Upper lobe of left lung (tissue), 6 donors: ENCODE measurements at regions not wholly inside any gene's neighbourhood (a gene's known extent, or its start where the extent isn't known, plus 50 kb on each side); places are given as distances from the start of the nearest gene placed in this dataset.

Experiments used
- ATAC-seq, 2 donors: fragments of 200-7000 bp; cut with Tn5 transposase; one replicate each; pipeline ENCODE4 v1.9.1; 2022; ENCODE audit warnings: mild to moderate bottlenecking in 2 of 2, moderate library complexity in 2 of 2; ENCODE audit not compliant: low FRiP score in 2 of 2
- DNase-seq, 2 donors: peaks; one replicate each; pipeline ENCODE4 v3.0.0-alpha.2; 2019 to 2020
- H3K27ac ChIP-seq, 4 donors: fragments of 200-600 bp; sonication (generic); one replicate each; pipeline ENCODE4 v1.5.1; 2016 to 2019
- H3K27me3 ChIP-seq, 4 donors: fragments of 200-600 bp; sonication (generic); one replicate each; pipeline ENCODE4 v1.5.1; 2017 to 2019
- H3K36me3 ChIP-seq, 4 donors: fragments of 200-600 bp; sonication (generic); one replicate each; pipeline ENCODE4 v1.5.1; 2016 to 2019
- H3K4me1 ChIP-seq, 4 donors: fragments of 200-600 bp; sonication (generic); one replicate each; pipeline ENCODE4 v1.5.1; 2018 to 2019
- H3K4me3 ChIP-seq, 4 donors: fragments of 200-600 bp; sonication (generic); one replicate each; pipeline ENCODE4 v1.5.1; 2017 to 2019; ENCODE audit warnings: mild to moderate bottlenecking in 2 of 4, moderate library complexity in 1 of 4
- H3K9me3 ChIP-seq, 4 donors: fragments of 200-600 bp; sonication (generic); one replicate each; pipeline ENCODE4 v1.5.1; 2018 to 2019
- EP300 ChIP-seq, 4 donors: sonication (generic); formaldehyde crosslinking; IDR thresholded peaks; one replicate each; pipeline ENCODE4 v1.5.1; 2017; ENCODE audit warnings: antibody characterized with exemption in 4 of 4, control low read depth in 2 of 4
- POLR2A ChIP-seq, 4 donors: fragments of 450-650 bp; IDR thresholded peaks; one replicate each; pipeline ENCODE4 v1.5.1; 2016 to 2017; ENCODE audit warnings: antibody characterized with exemption in 4 of 4, mild to moderate bottlenecking in 2 of 4
- POLR2AphosphoS5 ChIP-seq, 2 donors: sonication (generic); formaldehyde crosslinking; IDR thresholded peaks; one replicate each; pipeline ENCODE4 v1.5.1; 2017; ENCODE audit warnings: antibody characterized with exemption in 2 of 2
- WGBS, 2 donors: methylation state at CpG; one replicate each; pipeline ENCODE4 v1.1.5; 2017 to 2018; 5-methylcytosine and 5-hydroxymethylcytosine counted together
- TF ChIP-seq, protein P1 (sequence below), 6 experiments: fragments of 450-650 bp in 4 of 6; fragments of 200-600 bp in 2 of 6; sonication (generic) in 2 of 6; IDR thresholded peaks; one replicate each; pipeline ENCODE4 v1.5.1; 2016 to 2019; ENCODE audit warnings: antibody characterized with exemption in 6 of 6
- donor health status: DM: no; HTN: no; CAD: no; lungs with moderate emphysema.
- donor health status: DM: no; HTN: yes; CAD: no; lungs with severe emphysema.

- TF ChIP-seq POLR2A (IDR thresholded peaks at IDR 0.05) (no peak), POLR2AphosphoS5 (IDR thresholded peaks at IDR 0.05) (no peak), EP300 (IDR thresholded peaks at IDR 0.05) (no peak)
- TF ChIP-seq, protein P1, sequence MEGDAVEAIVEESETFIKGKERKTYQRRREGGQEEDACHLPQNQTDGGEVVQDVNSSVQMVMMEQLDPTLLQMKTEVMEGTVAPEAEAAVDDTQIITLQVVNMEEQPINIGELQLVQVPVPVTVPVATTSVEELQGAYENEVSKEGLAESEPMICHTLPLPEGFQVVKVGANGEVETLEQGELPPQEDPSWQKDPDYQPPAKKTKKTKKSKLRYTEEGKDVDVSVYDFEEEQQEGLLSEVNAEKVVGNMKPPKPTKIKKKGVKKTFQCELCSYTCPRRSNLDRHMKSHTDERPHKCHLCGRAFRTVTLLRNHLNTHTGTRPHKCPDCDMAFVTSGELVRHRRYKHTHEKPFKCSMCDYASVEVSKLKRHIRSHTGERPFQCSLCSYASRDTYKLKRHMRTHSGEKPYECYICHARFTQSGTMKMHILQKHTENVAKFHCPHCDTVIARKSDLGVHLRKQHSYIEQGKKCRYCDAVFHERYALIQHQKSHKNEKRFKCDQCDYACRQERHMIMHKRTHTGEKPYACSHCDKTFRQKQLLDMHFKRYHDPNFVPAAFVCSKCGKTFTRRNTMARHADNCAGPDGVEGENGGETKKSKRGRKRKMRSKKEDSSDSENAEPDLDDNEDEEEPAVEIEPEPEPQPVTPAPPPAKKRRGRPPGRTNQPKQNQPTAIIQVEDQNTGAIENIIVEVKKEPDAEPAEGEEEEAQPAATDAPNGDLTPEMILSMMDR (IDR thresholded peaks at IDR 0.05) = no peak
- WGBS, 2 donors = 36 to 63% methylated on average over 2 of the region's 2 CpGs
- Histone ChIP-seq H3K4me1 (no peaks in the 10 kb centered on the region), H3K27me3 (no peaks in the 10 kb centered on the region), H3K9me3 (no peaks in the 10 kb centered on the region), H3K27ac (no peak overlapping the region), H3K4me3 (no peak overlapping the region), H3K36me3 (no peaks in the 10 kb centered on the region)
- no peak for DNase-seq
- ATAC-seq = no peak
These were observed 203.7 kb upstream of the SLC24A2 start for GRCh38 chr9:19992556-19992955.

DNA sequence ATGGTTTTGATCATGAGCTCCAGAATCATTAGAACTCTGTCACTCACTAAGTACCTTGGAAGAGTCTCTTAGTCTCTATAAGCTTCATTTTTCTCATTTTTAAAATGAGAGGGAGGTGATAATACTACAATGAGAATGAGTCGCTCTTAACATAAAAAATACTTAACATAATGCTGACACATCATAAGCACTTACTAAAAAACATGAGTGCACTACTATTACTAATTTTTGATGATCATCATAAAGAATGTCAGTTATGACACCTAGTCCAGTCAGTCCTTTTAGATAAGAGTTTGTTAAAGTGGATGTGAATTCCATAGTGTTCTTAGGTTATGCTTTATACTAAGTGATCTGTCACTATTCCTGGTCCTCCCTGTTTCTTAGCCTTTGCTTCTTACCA is 200.4 kb upstream of the SLC24A2 start:
- Histone ChIP-seq H3K4me1 (no peaks in the 10 kb centered on the region), H3K27ac (no peak overlapping the region), H3K36me3 (no peaks in the 10 kb centered on the region), H3K9me3 (no peaks in the 10 kb centered on the region), H3K4me3 (no peak overlapping the region), H3K27me3 (no peaks in the 10 kb centered on the region)
- DNase-seq (no peak), ATAC-seq (no peak)
- TF ChIP-seq POLR2AphosphoS5 (IDR thresholded peaks at IDR 0.05) (no peak), EP300 (IDR thresholded peaks at IDR 0.05) (no peak), POLR2A (IDR thresholded peaks at IDR 0.05) (no peak)
- TF ChIP-seq, protein P1 (IDR thresholded peaks at IDR 0.05) = no peak
- WGBS, 2 donors = 93 to 97% methylated on average over 1 of the region's 1 CpG

DNA sequence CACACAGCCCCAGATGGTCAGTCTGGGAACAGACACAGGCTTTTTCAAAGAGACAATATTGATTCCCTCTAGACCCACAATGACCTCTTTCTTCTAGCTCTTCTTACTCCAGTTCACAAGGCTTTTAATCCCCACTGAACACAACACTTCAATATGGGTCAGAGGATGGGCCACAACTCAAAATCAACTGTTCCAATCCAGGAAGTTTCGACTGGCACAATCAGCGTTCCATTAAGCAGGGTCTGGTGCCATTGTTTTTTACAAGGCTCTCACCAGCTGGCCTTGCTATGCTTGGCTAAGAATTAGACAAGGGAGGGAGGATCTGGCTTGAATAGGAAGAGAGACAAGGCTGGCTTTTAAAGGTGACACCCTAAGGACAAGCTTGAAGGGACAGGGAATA is 199.4 kb upstream of the SLC24A2 start:
- H3K4me1 ChIP-seq = no peaks in the 10 kb centered on the region
- no peaks in the 10 kb centered on the region for H3K36me3 ChIP-seq
- 73 to 78% methylated on average over 2 of the region's 2 CpGs for WGBS, 2 donors
- H3K4me3 ChIP-seq = no peak overlapping the region
- ATAC-seq (no peak), DNase-seq (no peak)
- no peak overlapping the region for H3K27ac ChIP-seq
- H3K27me3 ChIP-seq = no peaks in the 10 kb centered on the region
- H3K9me3 ChIP-seq = no peaks in the 10 kb centered on the region
- TF ChIP-seq, protein P1 (IDR thresholded peaks at IDR 0.05) = no peak
- TF ChIP-seq EP300 (IDR thresholded peaks at IDR 0.05) (no peak), POLR2A (IDR thresholded peaks at IDR 0.05) (no peak), POLR2AphosphoS5 (IDR thresholded peaks at IDR 0.05) (no peak)

DNA sequence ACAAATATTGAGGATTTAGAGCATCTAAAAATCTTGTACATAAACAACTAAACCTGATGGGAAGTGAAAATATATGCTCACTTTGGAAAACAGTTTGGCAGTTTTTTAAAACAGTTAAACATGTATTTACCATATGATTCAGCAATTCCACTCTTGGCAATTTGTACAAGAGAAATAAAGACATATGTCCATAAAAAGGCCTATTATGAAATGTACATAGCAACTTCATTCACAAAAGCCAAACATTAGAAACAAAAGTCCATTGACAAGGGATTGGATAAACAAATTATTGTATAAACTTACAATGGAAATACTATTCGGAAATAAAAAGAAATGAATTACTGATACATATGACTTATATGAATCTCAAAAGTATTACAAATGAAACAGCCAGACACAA is 196.2 kb upstream of the SLC24A2 start:
- TF ChIP-seq, protein P1 (IDR thresholded peaks at IDR 0.05) = no peak
- no peak for TF ChIP-seq POLR2AphosphoS5 (IDR thresholded peaks at IDR 0.05)
- no peak for TF ChIP-seq POLR2A (IDR thresholded peaks at IDR 0.05)
- TF ChIP-seq EP300 (IDR thresholded peaks at IDR 0.05) = no peak
- H3K4me1 ChIP-seq = no peaks in the 10 kb centered on the region
- no peaks in the 10 kb centered on the region for H3K27me3 ChIP-seq
- no peaks in the 10 kb centered on the region for H3K9me3 ChIP-seq
- no peak overlapping the region for H3K27ac ChIP-seq
- H3K36me3 ChIP-seq = no peaks in the 10 kb centered on the region
- no peak overlapping the region for H3K4me3 ChIP-seq
- ATAC-seq = no peak
- DNase-seq = no peak
- WGBS, 2 donors = 89 to 95% methylated on average over 1 of the region's 1 CpG

DNA sequence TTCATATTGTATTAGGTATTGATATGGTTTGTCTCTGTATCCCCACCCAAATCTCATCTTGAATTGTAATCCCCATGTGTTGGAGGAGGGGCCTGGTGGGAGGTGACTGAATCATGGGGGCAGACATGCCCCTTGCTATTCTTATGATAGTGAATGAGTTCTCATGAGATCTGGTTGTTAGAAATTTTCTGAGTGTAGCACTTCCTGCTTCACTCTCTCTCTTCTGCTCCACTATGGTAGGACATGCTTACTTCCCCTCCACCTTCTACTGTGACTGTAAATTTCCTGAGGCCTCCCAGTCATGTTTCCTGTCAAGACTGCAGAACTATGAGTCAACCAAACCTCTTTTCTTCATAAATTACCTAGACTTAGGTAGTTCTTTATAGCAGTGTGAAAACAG is 187.4 kb upstream of the SLC24A2 start:
- no peak overlapping the region for H3K4me3 ChIP-seq
- DNase-seq (no peak), ATAC-seq (no peak)
- H3K9me3 ChIP-seq = no peaks in the 10 kb centered on the region
- H3K27me3 ChIP-seq = no peaks in the 10 kb centered on the region
- H3K4me1 ChIP-seq = no peaks in the 10 kb centered on the region
- no peaks in the 10 kb centered on the region for H3K36me3 ChIP-seq
- no peak overlapping the region for H3K27ac ChIP-seq
- TF ChIP-seq POLR2A (IDR thresholded peaks at IDR 0.05) (no peak), POLR2AphosphoS5 (IDR thresholded peaks at IDR 0.05) (no peak), EP300 (IDR thresholded peaks at IDR 0.05) (no peak)
- TF ChIP-seq, protein P1 (IDR thresholded peaks at IDR 0.05) = no peak
